ENCODE measurements at regions not wholly inside any gene's neighbourhood (a gene's known extent, or its start where the extent isn't known, plus 50 kb on each side); places are given as distances from the start of the nearest gene placed in this dataset.

DNA sequence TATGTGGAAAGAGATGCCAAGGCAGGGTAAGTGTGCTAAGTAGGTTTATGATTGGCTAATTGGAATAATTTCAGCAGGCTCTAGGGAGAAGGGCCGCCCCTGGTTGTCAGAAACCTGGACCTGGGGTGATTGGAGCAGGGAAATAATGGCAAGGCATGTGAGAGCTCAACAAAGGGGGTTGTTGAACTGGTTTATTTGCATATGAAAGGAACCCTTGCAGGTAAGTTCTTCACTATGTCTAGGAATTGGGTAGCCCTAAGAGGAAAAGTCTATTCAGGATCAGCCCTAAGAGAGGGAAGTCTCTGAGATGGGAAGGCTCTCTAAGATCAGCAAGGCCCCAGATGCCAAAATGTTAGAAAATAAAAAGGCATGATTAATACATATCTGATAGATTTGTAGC is 139.9 kb upstream of the PRNP start:
- no peak overlapping the region for H3K27ac ChIP-seq (ENCODE audit: low read length)
- no peak overlapping the region for H3K4me3 ChIP-seq (ENCODE audit: low read length)
- DNase-seq, result no peak
- H3K27me3 ChIP-seq (ENCODE audit: control insufficient read depth, insufficient read depth, low read length), result no peaks in the 10 kb centered on the region
- H3K9me3 ChIP-seq (ENCODE audit: control insufficient read depth, low read depth, low read length), result no peaks in the 10 kb centered on the region
- no peaks in the 10 kb centered on the region for H3K36me3 ChIP-seq (ENCODE audit: control insufficient read depth, insufficient read depth, low read length)
- no CpG with 5 or more reads among the region's 1 CpG for WGBS (ENCODE audit: insufficient coverage, low lambda C conversion rate)
- H3K4me1 ChIP-seq (ENCODE audit: control insufficient read depth, insufficient read depth, low read length), result no peaks in the 10 kb centered on the region

DNA sequence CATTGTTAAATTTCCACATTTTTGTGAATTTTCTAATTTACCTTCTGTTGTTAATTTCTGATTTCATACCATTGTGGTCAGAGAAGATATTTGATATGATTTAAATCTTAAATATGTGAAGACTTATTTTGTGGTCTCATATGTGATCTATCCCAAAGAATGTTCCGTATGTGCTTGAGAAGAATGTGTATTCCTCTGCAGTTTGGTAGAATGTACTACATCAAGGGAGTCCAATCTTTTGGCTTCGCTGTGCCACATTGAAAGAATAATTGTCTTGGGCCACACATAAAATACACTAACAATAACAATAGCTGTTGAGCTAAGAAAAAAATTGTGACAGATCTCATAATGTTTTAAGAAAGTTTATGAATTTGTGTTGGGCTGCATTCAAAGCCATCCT is 140.7 kb upstream of the PRNP start:
- no peaks in the 10 kb centered on the region for H3K27me3 ChIP-seq (ENCODE audit: control insufficient read depth, insufficient read depth, low read length)
- WGBS (ENCODE audit: insufficient coverage, low lambda C conversion rate), result no CpG with 5 or more reads among the region's 2 CpGs
- no peak for DNase-seq

DNA sequence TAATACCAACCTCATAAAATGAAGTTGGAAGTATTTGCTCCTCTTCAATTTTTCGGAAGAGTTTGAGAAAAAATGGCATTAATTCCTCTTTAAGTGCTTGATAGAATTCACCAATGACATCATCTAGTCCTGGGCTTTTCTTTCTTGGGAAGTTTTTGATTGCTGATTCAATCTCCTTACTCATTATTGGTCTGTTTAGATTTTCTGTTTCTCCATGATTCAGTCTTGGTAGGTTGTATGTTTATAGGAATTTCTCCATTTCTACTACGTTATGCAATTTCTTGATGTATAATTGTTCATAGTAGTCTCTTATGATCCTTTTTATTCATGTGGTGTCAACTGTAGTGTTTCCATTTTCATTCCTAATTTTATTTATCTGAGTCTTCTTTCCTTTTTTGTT is 141.5 kb upstream of the PRNP start:
- Histone ChIP-seq H3K27me3 (ENCODE audit: control insufficient read depth, insufficient read depth, low read length) (peaks cover 3% of the 10 kb centered on the region), H3K9me3 (ENCODE audit: control insufficient read depth, low read depth, low read length) (no peaks in the 10 kb centered on the region), H3K4me3 (ENCODE audit: low read length) (no peak overlapping the region), H3K4me1 (ENCODE audit: control insufficient read depth, insufficient read depth, low read length) (no peaks in the 10 kb centered on the region), H3K27ac (ENCODE audit: low read length) (no peak overlapping the region), H3K36me3 (ENCODE audit: control insufficient read depth, insufficient read depth, low read length) (no peaks in the 10 kb centered on the region)
- no peak for DNase-seq
- 80% methylated on average over 1 of the region's 2 CpGs for WGBS (ENCODE audit: insufficient coverage, low lambda C conversion rate)

More for the DNA sequence above, 140.7 kb upstream of the PRNP start:
- no peaks in the 10 kb centered on the region for H3K4me1 ChIP-seq (ENCODE audit: control insufficient read depth, insufficient read depth, low read length)
- H3K9me3 ChIP-seq (ENCODE audit: control insufficient read depth, low read depth, low read length), result no peaks in the 10 kb centered on the region
- H3K4me3 ChIP-seq (ENCODE audit: low read length), result no peak overlapping the region
- H3K36me3 ChIP-seq (ENCODE audit: control insufficient read depth, insufficient read depth, low read length), result no peaks in the 10 kb centered on the region
- H3K27ac ChIP-seq (ENCODE audit: low read length), result no peak overlapping the region

DNA sequence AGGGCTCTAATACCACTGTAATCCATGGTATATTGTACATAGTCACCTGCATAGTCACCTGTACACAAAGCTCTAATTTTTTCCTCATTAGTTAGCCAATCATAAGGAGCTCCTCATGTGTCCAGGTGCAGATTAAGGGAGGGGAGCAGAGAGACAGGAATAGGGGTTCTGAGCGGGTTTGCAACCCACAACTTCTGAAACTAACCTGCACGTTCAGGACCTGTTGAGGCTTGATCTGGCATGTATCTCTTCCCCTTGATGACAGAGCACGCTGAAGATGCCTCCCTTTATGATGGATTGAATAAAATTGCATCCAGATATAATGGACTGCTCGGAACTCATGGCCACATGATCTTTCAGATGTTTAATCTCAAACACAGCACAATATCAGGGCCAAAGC is 144.0 kb upstream of the PRNP start:
- no peaks in the 10 kb centered on the region for H3K4me1 ChIP-seq (ENCODE audit: control insufficient read depth, insufficient read depth, low read length)
- H3K9me3 ChIP-seq (ENCODE audit: control insufficient read depth, low read depth, low read length), result no peaks in the 10 kb centered on the region
- H3K27me3 ChIP-seq (ENCODE audit: control insufficient read depth, insufficient read depth, low read length), result peaks cover 3% of the 10 kb centered on the region
- no peak overlapping the region for H3K27ac ChIP-seq (ENCODE audit: low read length)
- DNase-seq, result no peak
- no CpG with 5 or more reads among the region's 4 CpGs for WGBS (ENCODE audit: insufficient coverage, low lambda C conversion rate)
- H3K4me3 ChIP-seq (ENCODE audit: low read length), result no peak overlapping the region
- H3K36me3 ChIP-seq (ENCODE audit: control insufficient read depth, insufficient read depth, low read length), result no peaks in the 10 kb centered on the region

DNA sequence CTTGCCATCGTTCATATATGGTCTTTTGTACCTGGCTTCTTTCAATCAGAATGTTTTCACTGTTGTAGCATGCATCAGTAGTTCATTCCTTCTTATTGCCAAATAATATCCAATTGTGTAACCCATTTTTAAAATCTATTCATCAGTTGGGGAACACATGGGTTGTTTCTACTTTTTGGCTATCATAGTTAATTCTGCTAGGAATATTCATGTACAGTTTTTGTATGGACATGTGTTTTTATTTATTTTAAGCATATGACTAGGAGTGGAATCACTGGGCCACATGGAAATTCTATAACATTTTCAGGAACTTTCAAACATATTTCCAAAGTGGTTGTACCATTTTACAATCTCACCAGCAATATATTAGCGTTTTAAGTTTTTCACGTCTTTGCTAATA is 151.9 kb upstream of the PRNP start:
- Histone ChIP-seq H3K4me1 (ENCODE audit: control insufficient read depth, insufficient read depth, low read length) (no peaks in the 10 kb centered on the region), H3K27me3 (ENCODE audit: control insufficient read depth, insufficient read depth, low read length) (no peaks in the 10 kb centered on the region), H3K27ac (ENCODE audit: low read length) (no peak overlapping the region), H3K9me3 (ENCODE audit: control insufficient read depth, low read depth, low read length) (no peaks in the 10 kb centered on the region), H3K4me3 (ENCODE audit: low read length) (no peak overlapping the region), H3K36me3 (ENCODE audit: control insufficient read depth, insufficient read depth, low read length) (no peaks in the 10 kb centered on the region)
- DNase-seq, result no peak
- 62% methylated on average over 3 of the region's 3 CpGs for WGBS (ENCODE audit: insufficient coverage, low lambda C conversion rate)

DNA sequence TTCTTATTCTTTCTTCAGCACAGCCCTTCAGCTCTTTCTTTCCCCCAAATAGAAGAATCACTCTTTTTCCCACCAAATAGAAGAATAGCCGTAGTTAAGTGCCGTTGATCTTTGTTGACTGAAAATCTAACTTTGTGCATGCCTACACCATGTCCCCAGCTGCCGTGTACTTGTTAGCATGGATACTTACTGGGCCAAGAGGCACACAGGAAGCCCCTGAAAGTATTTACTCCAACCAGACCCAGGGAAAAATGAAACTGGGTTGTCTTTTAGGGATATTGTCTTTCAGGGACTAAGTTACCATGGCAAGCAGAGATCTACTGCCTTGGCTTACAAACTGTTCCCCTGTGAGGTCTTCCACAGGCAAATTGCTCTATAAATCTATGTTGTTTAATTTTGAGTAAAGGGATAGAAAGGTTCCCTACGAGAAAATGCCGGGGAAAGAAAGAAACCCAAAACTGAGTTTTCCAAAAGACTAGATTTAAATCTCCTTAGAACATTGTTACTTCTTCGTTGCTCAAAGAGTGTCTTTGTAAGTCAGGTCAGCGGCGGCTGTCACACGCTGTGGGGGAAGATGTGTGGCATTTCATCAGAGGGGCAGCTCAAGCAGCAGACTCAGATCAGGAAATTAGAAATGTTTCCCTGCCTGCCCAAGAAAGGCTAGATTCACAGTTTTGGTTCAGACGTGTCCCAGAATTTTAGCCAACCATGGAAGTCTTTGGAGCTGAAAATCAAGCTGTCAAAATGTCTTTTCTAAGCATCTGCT is 152.7 kb upstream of the PRNP start:
- Histone ChIP-seq H3K4me1 (ENCODE audit: control insufficient read depth, insufficient read depth, low read length) (no peaks in the 10 kb centered on the region), H3K4me3 (ENCODE audit: low read length) (no peak overlapping the region), H3K36me3 (ENCODE audit: control insufficient read depth, insufficient read depth, low read length) (no peaks in the 10 kb centered on the region), H3K9me3 (ENCODE audit: control insufficient read depth, low read depth, low read length) (peaks cover 2% of the 10 kb centered on the region), H3K27ac (ENCODE audit: low read length) (no peak overlapping the region), H3K27me3 (ENCODE audit: control insufficient read depth, insufficient read depth, low read length) (no peaks in the 10 kb centered on the region)
- no peak for DNase-seq
- WGBS (ENCODE audit: insufficient coverage, low lambda C conversion rate), result 79% methylated on average over 2 of the region's 10 CpGs

DNA sequence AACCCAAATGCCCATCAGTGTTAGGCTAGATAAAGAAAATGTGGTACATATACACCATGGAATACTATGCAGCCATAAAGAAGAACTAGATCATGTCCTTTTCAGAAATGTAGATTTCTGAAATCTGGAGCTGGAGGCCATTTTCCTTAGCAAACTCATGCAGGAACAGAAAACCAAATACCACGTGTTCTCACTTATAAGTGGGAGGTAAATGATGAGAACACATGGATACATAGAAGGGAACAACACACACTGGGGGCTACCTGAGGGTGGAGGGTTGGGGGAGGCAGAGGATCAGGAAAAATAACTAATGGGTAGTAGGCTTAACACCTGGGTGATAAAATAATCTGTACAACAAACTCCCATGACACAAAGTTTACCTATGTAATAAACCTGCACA is 153.5 kb upstream of the PRNP start:
- Histone ChIP-seq H3K9me3 (ENCODE audit: control insufficient read depth, low read depth, low read length) (peaks cover 2% of the 10 kb centered on the region), H3K4me1 (ENCODE audit: control insufficient read depth, insufficient read depth, low read length) (no peaks in the 10 kb centered on the region), H3K27me3 (ENCODE audit: control insufficient read depth, insufficient read depth, low read length) (no peaks in the 10 kb centered on the region), H3K27ac (ENCODE audit: low read length) (no peak overlapping the region), H3K36me3 (ENCODE audit: control insufficient read depth, insufficient read depth, low read length) (no peaks in the 10 kb centered on the region), H3K4me3 (ENCODE audit: low read length) (no peak overlapping the region)
- DNase-seq, result no peak
- 83% methylated on average over 1 of the region's 1 CpG for WGBS (ENCODE audit: insufficient coverage, low lambda C conversion rate)

DNA sequence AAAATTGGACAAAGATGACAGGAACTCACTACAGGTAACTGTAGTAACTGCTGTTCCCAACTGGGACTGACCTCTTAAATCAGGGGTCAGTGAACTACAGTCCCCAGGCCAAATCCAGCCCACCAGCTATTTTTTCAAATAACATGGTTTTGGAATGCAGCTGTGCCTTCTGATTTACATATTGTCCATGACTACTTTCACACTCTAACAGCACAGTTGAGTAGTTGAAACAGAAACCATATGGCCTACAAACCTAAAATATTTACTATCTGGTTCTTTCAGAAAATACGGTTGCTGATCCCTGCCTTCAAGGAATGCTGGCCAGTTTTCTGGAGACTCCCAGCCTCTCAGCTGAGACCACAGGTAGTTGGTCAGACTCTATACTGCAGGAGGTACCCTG is 161.5 kb upstream of the PRNP start:
- Histone ChIP-seq H3K36me3 (ENCODE audit: control insufficient read depth, insufficient read depth, low read length) (no peaks in the 10 kb centered on the region), H3K9me3 (ENCODE audit: control insufficient read depth, low read depth, low read length) (peaks cover 2% of the 10 kb centered on the region), H3K4me1 (ENCODE audit: control insufficient read depth, insufficient read depth, low read length) (no peaks in the 10 kb centered on the region), H3K4me3 (ENCODE audit: low read length) (no peak overlapping the region), H3K27ac (ENCODE audit: low read length) (no peak overlapping the region), H3K27me3 (ENCODE audit: control insufficient read depth, insufficient read depth, low read length) (no peaks in the 10 kb centered on the region)
- no CpG with 5 or more reads among the region's 1 CpG for WGBS (ENCODE audit: insufficient coverage, low lambda C conversion rate)
- DNase-seq, result no peak

DNA sequence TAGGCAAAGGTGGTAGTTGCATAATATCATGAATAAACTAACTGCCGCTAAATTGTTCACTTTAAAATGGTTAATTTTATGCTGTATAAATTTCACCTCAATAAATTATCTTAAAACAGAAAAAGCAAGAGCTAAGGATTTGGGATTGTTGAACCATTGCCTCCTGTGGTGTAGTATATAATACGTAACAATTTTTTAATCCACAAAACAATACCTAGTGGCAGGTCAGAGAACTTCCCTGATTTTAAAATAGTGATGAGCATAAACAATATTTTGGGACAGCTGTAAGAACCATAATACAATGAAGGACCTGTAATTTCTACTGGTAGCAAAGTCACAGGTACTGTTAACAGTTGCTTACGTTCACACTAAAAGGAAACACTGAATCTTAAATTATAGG is 161.9 kb upstream of the PRNP start:
- Histone ChIP-seq H3K4me3 (ENCODE audit: low read length) (no peak overlapping the region), H3K27me3 (ENCODE audit: control insufficient read depth, insufficient read depth, low read length) (no peaks in the 10 kb centered on the region), H3K27ac (ENCODE audit: low read length) (no peak overlapping the region), H3K9me3 (ENCODE audit: control insufficient read depth, low read depth, low read length) (peaks cover 2% of the 10 kb centered on the region), H3K36me3 (ENCODE audit: control insufficient read depth, insufficient read depth, low read length) (no peaks in the 10 kb centered on the region), H3K4me1 (ENCODE audit: control insufficient read depth, insufficient read depth, low read length) (no peaks in the 10 kb centered on the region)
- DNase-seq, result no peak
- WGBS (ENCODE audit: insufficient coverage, low lambda C conversion rate), result 100% methylated on average over 2 of the region's 3 CpGs

DNA sequence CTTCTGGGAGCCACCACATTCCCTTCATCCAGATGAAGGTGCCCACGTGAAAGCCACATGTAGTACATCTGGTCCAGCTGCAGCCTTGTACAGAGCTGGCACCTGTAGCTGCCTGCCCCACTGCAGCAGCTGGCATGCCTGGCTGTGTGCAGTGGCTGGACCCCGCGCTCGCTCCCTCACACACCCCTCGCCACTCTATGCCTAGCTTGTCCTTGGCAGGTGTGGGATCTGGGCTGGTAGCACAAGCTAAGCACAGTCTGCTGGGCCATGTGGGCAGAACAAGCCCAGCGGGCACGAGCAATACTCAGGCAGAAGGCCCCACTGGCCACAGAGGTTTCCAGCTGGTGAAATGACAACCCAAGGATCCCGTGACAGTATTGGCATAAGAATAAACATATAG is 163.9 kb upstream of the PRNP start:
- Histone ChIP-seq H3K4me1 (ENCODE audit: control insufficient read depth, insufficient read depth, low read length) (no peaks in the 10 kb centered on the region), H3K27me3 (ENCODE audit: control insufficient read depth, insufficient read depth, low read length) (no peaks in the 10 kb centered on the region), H3K36me3 (ENCODE audit: control insufficient read depth, insufficient read depth, low read length) (no peaks in the 10 kb centered on the region), H3K27ac (ENCODE audit: low read length) (no peak overlapping the region), H3K4me3 (ENCODE audit: low read length) (no peak overlapping the region), H3K9me3 (ENCODE audit: control insufficient read depth, low read depth, low read length) (no peaks in the 10 kb centered on the region)
- DNase-seq, result no peak
- 100% methylated on average over 4 of the region's 8 CpGs for WGBS (ENCODE audit: insufficient coverage, low lambda C conversion rate)
